Progenitor cell of endocrine pancreas (in vitro differentiated cells): ENCODE measurements at regions not wholly inside any gene's neighbourhood (a gene's known extent, or its start where the extent isn't known, plus 50 kb on each side); places are given as distances from the start of the nearest gene placed in this dataset.

Experiments used
- DNase-seq: peaks from one replicate; pipeline ENCODE4 v3.0.0; 2021; ENCODE audit warnings: low spot score; ENCODE audit not compliant: unreplicated experiment
- H3K27ac Mint-ChIP-seq: 2 replicates; pipeline ENCODE4 v1.8.0; 2021; ENCODE audit warnings: mild to moderate bottlenecking, moderate library complexity, mixed read lengths
- H3K27me3 Mint-ChIP-seq: 2 replicates; pipeline ENCODE4 v1.8.0; 2021; ENCODE audit warnings: mixed read lengths
- H3K36me3 Mint-ChIP-seq: 2 replicates; pipeline ENCODE4 v1.8.0; 2022; ENCODE audit warnings: mixed read lengths; ENCODE audit not compliant: insufficient read depth
- H3K4me1 Mint-ChIP-seq: 2 replicates; pipeline ENCODE4 v1.8.0; 2021; ENCODE audit warnings: low read depth, mixed read lengths
- H3K4me3 Mint-ChIP-seq: 2 replicates; pipeline ENCODE4 v1.8.0; 2021; ENCODE audit warnings: low read depth, mild to moderate bottlenecking, moderate library complexity, mixed read lengths
- H3K9me3 Mint-ChIP-seq: 2 replicates; pipeline ENCODE4 v1.8.0; 2021; ENCODE audit warnings: low read depth, mixed read lengths
- TF ChIP-seq, protein P1 (sequence below): fragments of 200-600 bp; sonication (generic); IDR thresholded peaks from one replicate; pipeline ENCODE4 v1.5.0; 2021; ENCODE audit warnings: antibody characterized with exemption, mild to moderate bottlenecking; ENCODE audit not compliant: unreplicated experiment

DNA sequence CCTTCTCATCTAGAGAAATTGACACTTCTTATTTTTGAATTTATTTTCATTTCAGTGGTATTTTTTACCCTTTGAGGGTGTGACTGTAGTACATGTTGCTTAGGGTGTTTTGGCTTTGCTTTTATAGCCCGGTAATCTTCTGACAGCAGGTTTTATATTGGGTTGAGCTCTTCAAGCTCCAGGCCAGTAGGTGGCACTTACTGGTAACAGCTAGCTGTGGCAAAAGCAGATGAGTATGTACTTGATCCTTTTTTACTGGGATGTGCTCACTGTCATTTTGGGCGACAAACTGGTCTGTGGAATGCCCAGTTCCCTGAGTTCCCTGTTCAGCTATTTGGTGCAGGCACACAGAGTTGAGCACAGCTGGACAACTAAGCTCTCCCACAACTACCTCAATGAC is 916.2 kb upstream of the B3GALT2 start:
- TF ChIP-seq, protein P1, sequence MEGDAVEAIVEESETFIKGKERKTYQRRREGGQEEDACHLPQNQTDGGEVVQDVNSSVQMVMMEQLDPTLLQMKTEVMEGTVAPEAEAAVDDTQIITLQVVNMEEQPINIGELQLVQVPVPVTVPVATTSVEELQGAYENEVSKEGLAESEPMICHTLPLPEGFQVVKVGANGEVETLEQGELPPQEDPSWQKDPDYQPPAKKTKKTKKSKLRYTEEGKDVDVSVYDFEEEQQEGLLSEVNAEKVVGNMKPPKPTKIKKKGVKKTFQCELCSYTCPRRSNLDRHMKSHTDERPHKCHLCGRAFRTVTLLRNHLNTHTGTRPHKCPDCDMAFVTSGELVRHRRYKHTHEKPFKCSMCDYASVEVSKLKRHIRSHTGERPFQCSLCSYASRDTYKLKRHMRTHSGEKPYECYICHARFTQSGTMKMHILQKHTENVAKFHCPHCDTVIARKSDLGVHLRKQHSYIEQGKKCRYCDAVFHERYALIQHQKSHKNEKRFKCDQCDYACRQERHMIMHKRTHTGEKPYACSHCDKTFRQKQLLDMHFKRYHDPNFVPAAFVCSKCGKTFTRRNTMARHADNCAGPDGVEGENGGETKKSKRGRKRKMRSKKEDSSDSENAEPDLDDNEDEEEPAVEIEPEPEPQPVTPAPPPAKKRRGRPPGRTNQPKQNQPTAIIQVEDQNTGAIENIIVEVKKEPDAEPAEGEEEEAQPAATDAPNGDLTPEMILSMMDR, result no peak
- no peak for DNase-seq
- Mint-ChIP-seq H3K27ac (no peak overlapping the region), H3K9me3 (no peaks in the 10 kb centered on the region), H3K27me3 (no peaks in the 10 kb centered on the region), H3K4me1 (no peaks in the 10 kb centered on the region), H3K4me3 (no peak overlapping the region), H3K36me3 (no peaks in the 10 kb centered on the region)

DNA sequence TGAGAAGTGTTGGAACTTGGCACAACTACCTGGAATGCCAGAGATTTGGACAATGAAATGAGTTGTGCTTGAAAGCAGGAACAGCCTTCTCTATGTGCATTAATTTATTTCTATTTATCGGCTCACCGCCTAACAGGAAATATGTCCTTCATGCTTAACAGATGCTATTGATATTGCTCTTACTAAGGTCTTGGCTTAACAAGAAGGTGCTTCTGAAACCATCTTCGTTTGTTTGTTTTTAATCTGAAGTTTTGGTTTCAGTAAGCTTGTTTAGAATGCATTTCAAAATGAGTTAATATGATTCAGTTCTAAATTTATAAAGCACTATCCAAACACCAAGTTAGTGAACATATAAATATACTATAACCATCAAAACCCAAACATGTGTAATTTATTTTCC is 898.3 kb upstream of the B3GALT2 start:
- Mint-ChIP-seq H3K4me3 (no peak overlapping the region), H3K27ac (no peak overlapping the region), H3K4me1 (no peaks in the 10 kb centered on the region), H3K9me3 (no peaks in the 10 kb centered on the region), H3K36me3 (no peaks in the 10 kb centered on the region), H3K27me3 (no peaks in the 10 kb centered on the region)
- TF ChIP-seq, protein P1, result no peak
- DNase-seq, result no peak

DNA sequence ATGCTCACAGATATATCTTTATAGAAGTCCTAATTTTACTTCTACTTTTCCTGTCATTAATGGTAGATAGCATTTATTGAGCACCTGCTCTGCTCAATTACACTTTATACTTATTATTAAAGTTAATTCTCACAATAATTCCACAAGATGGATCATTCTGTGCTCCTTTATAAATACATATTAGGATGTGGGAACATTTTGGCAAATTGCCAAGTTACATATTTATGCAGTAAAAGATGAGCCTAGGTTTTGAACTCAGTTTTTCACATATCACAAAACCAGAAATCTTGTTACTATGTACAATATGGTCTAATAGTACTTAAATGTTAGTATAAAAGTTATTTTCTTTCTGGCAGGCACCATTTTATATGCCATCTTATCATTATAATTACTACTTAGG is 895.0 kb upstream of the B3GALT2 start:
- Mint-ChIP-seq H3K27me3 (no peaks in the 10 kb centered on the region), H3K9me3 (peaks cover 7% of the 10 kb centered on the region), H3K27ac (no peak overlapping the region), H3K36me3 (no peaks in the 10 kb centered on the region), H3K4me1 (no peaks in the 10 kb centered on the region), H3K4me3 (no peak overlapping the region)
- DNase-seq, result no peak
- TF ChIP-seq, protein P1, result no peak

DNA sequence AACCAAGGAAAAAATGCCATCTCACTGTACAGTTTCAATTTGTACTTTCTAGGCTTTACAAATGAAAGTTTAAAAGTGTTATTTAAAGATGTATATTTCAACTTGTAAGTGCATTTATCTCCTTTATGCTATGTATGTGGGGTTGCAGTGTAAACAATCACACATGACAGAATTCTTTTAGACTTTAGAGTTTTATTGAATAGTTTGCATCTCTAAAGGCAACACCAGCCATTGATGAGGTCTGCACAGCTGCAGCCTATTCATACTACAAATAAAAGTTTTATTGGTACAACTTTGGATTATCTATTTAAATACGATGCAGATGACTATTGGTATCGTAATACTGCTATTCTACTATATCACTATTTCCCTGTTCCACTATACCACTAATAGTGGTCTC is 894.4 kb upstream of the B3GALT2 start:
- Mint-ChIP-seq H3K27ac (no peak overlapping the region), H3K36me3 (no peaks in the 10 kb centered on the region), H3K27me3 (no peaks in the 10 kb centered on the region), H3K9me3 (peaks cover 7% of the 10 kb centered on the region), H3K4me3 (no peak overlapping the region), H3K4me1 (no peaks in the 10 kb centered on the region)
- DNase-seq, result no peak
- TF ChIP-seq, protein P1, result no peak

DNA sequence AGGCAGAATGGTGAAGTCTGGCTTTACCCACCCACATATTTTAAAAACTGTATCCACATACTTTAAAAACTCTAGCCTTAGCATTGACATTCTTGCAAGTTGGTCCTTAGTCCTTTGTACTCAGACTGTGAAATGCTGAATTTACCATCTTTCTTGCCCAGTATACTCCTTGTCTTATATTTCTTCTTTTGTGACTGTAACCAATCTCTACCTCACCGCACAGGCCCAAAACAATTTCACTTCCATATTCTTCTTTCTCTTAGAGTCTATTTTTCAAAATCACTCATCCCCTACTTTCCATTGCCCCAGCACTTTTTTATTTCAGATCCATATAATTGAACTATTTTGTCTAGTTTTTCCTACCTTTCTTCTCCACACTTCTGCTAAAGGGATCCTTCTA is 892.4 kb upstream of the B3GALT2 start:
- no peak for DNase-seq
- Mint-ChIP-seq H3K36me3 (no peaks in the 10 kb centered on the region), H3K27me3 (no peaks in the 10 kb centered on the region), H3K27ac (no peak overlapping the region), H3K4me1 (no peaks in the 10 kb centered on the region), H3K4me3 (no peak overlapping the region), H3K9me3 (peaks cover 7% of the 10 kb centered on the region)
- TF ChIP-seq, protein P1, result no peak

DNA sequence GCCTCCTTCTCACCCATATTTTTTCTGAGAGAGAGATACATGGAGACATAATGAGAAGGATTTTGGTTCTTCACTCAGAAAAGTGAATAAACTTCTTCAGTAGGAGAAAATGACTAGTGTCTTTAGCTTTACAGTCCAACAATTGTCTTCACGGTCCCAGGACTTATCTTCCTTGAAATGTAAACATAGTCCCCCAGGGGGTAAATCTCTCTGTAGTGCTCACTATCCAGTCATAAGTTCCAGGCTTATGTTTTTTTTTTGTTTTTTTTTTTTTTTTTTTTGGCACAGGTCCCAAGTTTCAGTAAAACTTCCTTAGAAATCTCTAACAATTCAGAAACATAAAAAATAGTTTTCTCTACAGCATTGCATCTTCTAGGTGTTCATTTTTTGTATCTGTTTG is 890.2 kb upstream of the B3GALT2 start:
- Mint-ChIP-seq H3K36me3 (no peaks in the 10 kb centered on the region), H3K4me1 (no peaks in the 10 kb centered on the region), H3K4me3 (no peak overlapping the region), H3K27me3 (no peaks in the 10 kb centered on the region), H3K9me3 (peaks cover 7% of the 10 kb centered on the region), H3K27ac (no peak overlapping the region)
- TF ChIP-seq, protein P1, result no peak
- no peak for DNase-seq
